GM21528 (cell line): ENCODE measurements at regions not wholly inside any gene's neighbourhood (a gene's known extent, or its start where the extent isn't known, plus 50 kb on each side); places are given as distances from the start of the nearest gene placed in this dataset.
"Not testable (repeated sequence)": the region's sequence is repeated elsewhere in the genome, so short reads cannot be mapped to it uniquely, and the experiment has no call there.

Experiments used
- ATAC-seq: cut with Tn5 transposase; IDR thresholded peaks from one replicate; pipeline ENCODE4 v1.9.1; 2021; ENCODE audit warnings: mild to moderate bottlenecking, moderate library complexity; ENCODE audit not compliant: unreplicated experiment, low FRiP score

GRCh38 chr7:76852787-76853584 lies 179.2 kb downstream of the SPDYE17 start:
- not testable (repeated sequence) for ATAC-seq

DNA sequence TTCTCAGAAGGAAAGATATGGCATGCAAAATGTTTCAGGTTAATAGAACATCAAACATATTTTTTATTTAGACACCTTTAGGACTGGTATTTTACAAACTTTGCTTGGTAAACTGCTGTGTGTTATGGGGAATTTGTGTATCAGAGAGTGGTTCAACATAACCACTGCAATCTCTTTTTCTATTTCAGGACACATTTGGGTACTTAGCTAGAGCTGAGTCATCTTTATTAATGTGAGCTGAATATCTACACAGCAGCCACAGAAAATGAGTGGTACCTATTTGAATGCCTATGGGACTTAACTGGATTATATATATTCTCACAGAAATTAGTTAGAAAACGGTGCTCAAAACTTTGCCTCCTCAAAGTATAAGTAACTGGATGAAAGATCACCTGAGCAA lies 179.8 kb downstream of the SPDYE17 start:
- ATAC-seq, result not testable (repeated sequence)

- ATAC-seq, result not testable (repeated sequence)
Measured at GRCh38 chr7:76851617-76852016, 180.5 kb downstream of the SPDYE17 start.

- not testable (repeated sequence) for ATAC-seq
Measured at GRCh38 chr7:76849887-76850563, 182.1 kb downstream of the SPDYE17 start.

DNA sequence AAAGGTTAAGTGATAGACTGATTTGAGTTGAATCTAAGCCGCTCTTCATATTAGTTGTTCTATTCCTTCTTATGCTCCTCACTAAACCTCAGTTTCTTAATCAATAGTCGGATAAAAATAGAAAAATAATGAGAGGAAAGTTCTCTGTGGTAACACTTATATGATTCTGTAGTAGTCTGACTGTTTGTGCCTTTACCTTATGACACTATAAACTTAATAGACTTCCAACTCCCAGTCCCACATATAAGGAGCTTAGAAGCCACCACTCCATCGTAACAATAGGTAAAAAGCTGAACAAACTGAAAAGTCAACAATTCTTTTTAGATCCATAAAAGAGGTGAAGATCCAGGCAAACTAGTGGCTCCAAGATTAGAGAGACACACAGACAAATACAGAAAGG lies 192.3 kb downstream of the SPDYE17 start:
- not testable (repeated sequence) for ATAC-seq

DNA sequence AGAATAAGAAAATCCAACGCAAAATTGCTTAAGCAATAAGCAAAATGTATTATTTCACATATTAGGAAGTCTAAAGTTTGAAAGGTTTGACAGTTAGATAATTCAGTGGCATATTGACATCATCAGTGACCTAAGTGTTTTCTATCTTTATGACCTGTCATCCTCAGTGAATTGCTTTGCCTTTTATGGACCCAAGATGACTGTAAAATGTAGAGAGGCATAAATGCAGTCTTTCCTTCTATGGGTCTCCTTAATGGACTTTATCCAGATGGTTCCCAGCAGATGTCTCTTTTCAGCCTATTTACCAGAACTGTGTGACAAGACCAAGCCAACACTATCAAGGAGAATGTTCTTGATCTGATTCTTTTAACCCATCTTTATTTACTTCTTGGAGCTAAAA lies 192.9 kb downstream of the SPDYE17 start:
- ATAC-seq, result not testable (repeated sequence)

DNA sequence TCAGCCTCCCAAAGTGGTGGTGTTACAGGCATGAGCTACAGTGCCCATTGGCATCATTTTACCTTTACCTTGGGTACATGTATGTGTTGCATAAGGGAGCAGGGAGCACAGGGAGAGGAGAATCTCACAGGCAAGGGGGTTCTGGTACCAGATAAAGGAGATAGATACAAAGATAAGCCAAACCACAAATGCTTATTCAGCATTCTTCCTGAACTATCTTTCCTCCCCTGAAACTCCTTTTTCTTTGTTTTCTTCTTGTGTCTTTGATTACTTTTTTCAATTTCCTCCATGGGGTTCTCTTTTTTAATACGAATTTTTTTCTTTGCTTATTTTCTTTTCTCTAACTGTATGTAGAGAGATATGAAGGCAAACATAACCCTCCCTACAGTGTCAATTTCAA lies 193.8 kb downstream of the SPDYE17 start:
- not testable (repeated sequence) for ATAC-seq

DNA sequence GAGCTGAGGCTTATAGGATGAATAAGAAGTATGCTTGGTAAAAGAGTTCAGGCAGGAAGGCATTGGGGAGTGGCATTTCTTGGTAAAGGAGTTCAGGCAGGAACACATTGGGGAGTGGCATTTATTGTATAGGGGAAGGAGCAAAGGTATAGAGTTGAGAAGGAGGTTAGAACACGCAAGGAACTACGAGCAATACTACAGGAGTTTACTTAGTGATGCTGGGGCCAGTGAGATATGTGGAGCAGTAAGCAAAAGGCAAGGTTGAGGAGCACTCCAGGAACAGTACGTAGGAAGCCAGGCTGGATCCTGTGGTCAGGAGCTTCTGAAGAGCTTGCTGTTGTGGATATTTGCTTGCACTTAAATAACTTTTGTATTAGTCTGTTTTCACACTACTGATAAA lies 202.2 kb upstream of the POMZP3 start:
- not testable (repeated sequence) for ATAC-seq

DNA sequence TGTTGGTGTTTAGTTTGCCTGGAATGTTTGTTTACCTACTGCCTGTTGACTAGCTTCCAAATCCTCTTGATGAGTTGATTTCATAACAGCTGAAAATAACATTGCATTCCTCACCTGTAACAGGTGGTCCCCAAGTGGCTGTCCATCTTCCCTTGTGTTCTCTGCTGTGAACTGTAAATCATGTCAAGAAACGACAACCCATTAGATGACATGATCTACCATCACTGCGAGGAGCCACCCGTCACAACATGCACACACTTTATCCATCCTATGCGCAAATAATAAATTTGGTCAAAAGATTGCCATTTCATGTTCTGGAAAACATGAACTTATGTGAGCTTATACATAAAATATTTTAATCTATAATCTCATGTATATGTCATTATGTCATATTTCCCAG lies 199.1 kb upstream of the POMZP3 start:
- not testable (repeated sequence) for ATAC-seq

GRCh38 chr7:76809856-76810255 lies 182.8 kb upstream of the POMZP3 start:
- ATAC-seq, result not testable (repeated sequence)

DNA sequence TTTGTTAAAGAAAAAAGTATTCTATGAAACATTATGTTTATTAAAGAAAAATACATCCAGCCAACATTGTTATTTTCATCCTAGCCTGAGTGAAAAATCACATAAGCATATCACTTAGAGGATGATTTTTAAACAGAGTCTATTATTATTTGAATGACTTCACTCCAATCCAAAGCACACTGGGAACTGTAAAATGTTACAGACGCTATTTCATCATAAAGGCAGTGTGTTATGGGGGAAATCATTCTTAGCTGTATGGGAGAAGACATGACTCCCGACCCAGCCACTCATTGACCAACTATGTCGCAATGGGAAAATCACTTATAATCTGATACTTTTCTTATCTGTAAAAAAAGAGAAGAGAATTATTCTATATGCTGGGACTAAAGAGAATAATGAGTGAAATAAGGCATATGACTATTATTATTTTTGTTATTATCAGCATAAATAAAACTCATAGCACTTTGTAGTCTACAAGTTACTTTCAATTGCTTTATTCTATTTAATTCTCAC lies 180.6 kb upstream of the POMZP3 start:
- not testable (repeated sequence) for ATAC-seq

- not testable (repeated sequence) for ATAC-seq
Measured at GRCh38 chr7:76806460-76806859, 179.4 kb upstream of the POMZP3 start.

DNA sequence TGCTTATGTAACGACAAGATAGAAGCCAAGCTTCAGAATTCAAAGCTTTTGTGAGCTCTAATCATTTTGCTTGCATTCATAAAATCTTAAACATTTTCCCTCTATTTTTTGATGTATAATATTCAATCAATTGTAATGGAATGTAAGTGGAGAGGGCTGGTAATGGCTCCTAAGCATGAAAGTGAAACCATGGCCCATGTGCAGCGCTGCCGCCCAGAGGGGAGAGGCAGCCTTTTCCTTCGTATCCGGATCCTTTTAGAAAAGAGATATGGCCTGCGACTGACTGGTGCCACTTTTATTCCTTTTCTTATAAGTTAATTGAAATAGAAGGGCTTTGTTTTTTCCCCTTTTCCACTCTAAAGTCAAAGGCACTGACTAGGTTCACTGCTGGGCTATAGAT lies 178.9 kb upstream of the POMZP3 start:
- not testable (repeated sequence) for ATAC-seq

DNA sequence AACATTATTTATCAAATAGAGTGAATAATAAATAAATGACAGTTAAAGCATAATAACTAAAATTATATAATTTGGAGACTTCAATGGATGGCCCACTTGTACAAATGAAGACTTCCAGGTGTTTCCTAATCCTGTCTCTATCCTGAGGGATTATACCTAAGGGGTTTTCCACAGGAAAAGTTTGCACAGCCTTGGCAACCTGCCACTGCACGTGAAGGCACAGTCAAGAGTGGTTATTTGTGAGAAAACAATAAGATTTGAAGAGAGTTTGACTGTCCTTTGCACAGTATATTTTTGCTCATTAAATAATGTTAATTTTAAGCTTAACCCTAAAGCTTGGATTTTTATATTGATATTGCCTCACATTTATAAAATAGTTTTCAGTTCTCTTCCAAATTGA lies 178.2 kb upstream of the POMZP3 start:
- ATAC-seq, result not testable (repeated sequence)

- not testable (repeated sequence) for ATAC-seq
Measured at GRCh38 chr7:76797639-76798038, 170.6 kb upstream of the POMZP3 start.

DNA sequence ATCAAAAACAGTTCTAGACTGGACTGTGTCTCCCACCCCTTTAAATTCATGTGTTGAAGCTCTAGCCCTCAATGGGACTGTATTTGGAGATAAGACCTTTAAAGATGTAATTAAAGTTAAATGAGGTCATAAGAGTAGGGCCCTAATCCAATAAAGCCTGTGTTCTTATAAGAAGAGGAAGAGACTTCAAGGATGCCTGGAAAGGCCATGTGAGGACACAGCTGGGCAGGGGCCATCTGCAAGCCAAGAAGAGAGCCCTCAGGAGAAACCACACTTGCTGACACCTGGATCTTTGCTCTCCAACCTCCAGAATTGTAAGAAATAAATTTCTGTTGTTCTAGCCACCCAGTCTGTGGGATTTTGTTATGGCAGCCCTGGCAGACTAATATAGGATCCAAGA lies 153.6 kb upstream of the POMZP3 start:
- ATAC-seq, result not testable (repeated sequence)

DNA sequence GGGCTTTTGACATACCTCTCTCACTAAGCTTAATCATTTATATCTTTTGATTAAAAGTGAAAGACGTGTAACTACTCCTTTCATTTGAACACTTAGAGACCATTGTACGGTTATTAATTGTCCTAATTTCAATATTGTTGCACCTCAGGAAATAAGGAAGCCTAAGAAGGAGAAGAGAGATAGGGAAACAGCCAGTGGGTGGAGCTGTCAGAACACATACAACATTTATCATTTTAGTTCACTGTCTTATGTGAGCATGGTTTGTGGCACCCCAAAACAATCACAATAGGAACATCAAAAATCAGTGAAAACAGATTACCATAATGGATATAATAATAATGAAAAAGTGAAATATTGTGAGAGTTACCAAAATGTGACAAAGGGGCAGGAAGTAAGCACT lies 147.2 kb upstream of the POMZP3 start:
- not testable (repeated sequence) for ATAC-seq

DNA sequence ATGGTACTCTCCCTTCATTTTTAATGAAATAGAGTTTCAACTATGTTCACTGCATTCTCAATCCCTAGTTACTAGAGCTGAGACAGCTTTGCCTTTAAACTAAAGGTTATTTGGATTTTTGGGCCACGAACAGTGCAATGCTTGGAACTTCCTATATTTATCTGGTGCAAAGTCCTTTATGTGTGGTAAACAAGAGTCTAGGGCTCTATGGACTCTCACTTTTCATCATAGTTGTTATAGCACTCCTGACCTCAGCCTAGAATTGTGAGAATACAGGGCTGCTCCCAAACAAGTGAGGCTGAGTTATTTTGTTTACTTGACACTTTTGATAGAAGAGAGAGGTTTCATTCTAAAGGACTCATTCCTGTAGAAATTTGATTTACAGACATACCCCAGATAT lies 144.9 kb upstream of the POMZP3 start:
- ATAC-seq, result not testable (repeated sequence)

- ATAC-seq, result not testable (repeated sequence)
Measured at GRCh38 chr7:76763977-76764376, 136.9 kb upstream of the POMZP3 start.

DNA sequence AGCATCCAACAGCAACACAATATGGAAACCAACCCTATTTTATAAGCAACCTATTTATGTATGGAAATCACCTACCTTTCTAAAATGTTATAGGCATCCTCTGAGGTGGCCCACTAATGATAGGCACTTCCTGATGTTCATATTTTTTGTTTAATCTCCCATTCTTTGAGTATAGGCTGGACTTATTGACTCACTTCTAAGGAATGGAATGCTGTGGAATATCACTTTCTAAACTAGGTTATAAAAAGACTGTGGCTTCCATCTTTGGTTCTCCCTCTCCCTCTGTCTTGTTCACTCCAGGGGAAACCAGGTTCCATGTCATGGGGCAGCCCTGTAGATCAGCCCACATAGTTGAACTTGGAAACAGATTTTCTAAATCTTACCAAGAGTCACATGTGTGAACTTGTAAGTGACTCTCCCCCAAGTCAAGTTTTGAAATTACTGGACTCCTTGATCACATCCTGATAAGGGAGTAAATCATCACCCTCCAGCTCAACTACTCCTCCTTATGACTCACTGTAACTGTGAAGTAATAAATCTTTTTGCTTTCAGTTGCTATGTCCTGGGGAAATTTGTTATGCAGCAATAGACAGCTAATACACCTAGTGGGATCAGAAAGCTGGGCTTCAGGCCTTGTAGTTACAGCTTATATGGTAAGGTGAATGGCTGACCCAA lies 133.6 kb upstream of the POMZP3 start:
- ATAC-seq, result not testable (repeated sequence)

DNA sequence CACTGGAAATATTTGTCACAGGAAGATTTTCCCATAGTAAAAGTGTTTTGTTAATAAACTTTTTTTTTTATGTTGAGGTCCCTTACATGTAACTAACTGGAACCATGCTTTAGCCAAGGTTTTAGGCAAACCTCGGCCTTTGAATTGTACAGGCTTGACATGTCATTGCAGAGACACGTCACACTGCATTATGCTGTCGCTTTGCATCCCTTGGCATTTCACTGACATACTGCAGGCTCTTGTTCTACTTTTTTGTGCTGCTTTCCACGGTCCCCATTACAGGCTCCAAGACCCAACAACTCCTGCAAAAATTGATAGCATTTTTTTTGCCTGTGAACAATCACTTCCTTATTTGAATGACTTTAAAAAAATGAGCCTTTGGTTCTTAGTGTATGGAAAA lies 112.5 kb upstream of the POMZP3 start:
- ATAC-seq, result not testable (repeated sequence)
